Esophagus muscularis mucosa (tissue), 4 donors: ENCODE measurements at regions not wholly inside any gene's neighbourhood (a gene's known extent, or its start where the extent isn't known, plus 50 kb on each side); places are given as distances from the start of the nearest gene placed in this dataset.

Source experiments
- DNase-seq: peaks from one replicate; pipeline ENCODE4 v3.0.0-alpha.2; 2017; ENCODE audit errors: extremely low spot score
- H3K27ac ChIP-seq, 4 donors: fragments of 200-600 bp; sonication (generic); replicated peaks in 1 of 4; 1 replicate in 3 of 4; 2 replicates in 1 of 4; pipeline ENCODE4 v1.5.1; 2016 to 2019; ENCODE audit warnings: mild to moderate bottlenecking in 1 of 4
- H3K27me3 ChIP-seq, 4 donors: fragments of 200-600 bp; sonication (generic); one replicate each; pipeline versions ENCODE4 v1.5.1 to v1.6.0; 2016 to 2019
- H3K36me3 ChIP-seq, 4 donors: fragments of 200-600 bp; sonication (generic); one replicate each; pipeline ENCODE4 v1.5.1; 2016 to 2019
- H3K4me1 ChIP-seq, 4 donors: fragments of 200-600 bp; sonication (generic); one replicate each; pipeline ENCODE4 v1.5.1; 2016 to 2019
- H3K4me3 ChIP-seq, 4 donors: fragments of 200-600 bp; sonication (generic); 1 replicate in 2 of 4; 2 replicates in 2 of 4; pipeline ENCODE4 v1.5.1; 2016 to 2019; ENCODE audit warnings: mild to moderate bottlenecking in 4 of 4, moderate library complexity in 1 of 4
- H3K9me3 ChIP-seq, 4 donors: fragments of 200-600 bp; sonication (generic); 1 replicate in 3 of 4; 2 replicates in 1 of 4; pipeline ENCODE4 v1.5.1; 2016 to 2019
- EP300 ChIP-seq: sonication (generic); formaldehyde crosslinking; IDR thresholded peaks from one replicate; pipeline ENCODE4 v1.6.1; 2017; ENCODE audit warnings: antibody characterized with exemption
- POLR2A ChIP-seq: fragments of 450-650 bp; IDR thresholded peaks from one replicate; pipeline ENCODE4 v1.6.1; 2017; ENCODE audit warnings: antibody characterized with exemption, moderate library complexity, mild to moderate bottlenecking, low read depth
- POLR2AphosphoS5 ChIP-seq, 2 donors: sonication (generic); formaldehyde crosslinking; IDR thresholded peaks; one replicate each; pipeline ENCODE4 v1.6.1; 2017; ENCODE audit warnings: antibody characterized with exemption in 2 of 2
- WGBS: methylation state at CpG from one replicate; pipeline ENCODE4 v1.1.5; 2018; 5-methylcytosine and 5-hydroxymethylcytosine counted together
- intact Hi-C: fragments of 100-400 bp; cut with DNase I; formaldehyde crosslinking; loops from one replicate; pipeline ENCODE4 v1.15.1; 2023
- TF ChIP-seq, protein P1 (sequence below), 3 experiments: fragments of 200-600 bp in 2 of 3; fragments of 450-650 bp in 1 of 3; sonication (generic) in 2 of 3; IDR thresholded peaks; one replicate each; pipeline ENCODE4 v1.5.1; 2017 to 2019; ENCODE audit warnings: antibody characterized with exemption in 3 of 3, mild to moderate bottlenecking in 2 of 3, moderate library complexity in 1 of 3

DNA sequence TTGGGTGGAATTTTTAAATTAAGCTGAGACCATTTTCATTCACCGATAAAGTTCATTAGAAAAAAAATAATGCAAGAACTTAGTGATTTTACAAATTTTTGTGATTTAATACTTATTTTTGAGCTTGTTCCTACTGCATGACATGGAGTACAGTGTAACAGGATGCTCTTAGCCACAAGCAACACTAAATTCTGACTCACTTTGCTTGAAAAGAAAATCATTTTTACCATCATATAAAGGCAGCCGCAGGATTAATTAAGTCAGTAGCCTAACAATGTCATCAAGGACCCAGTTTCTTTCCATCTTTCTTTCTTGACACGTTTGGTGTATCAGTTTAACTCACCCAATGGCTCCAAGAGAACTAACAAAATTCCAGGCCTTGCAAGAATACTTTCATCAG, 540.3 kb upstream of the LUZP2 start:
- WGBS: 92% methylated on average over 3 of the region's 3 CpGs
- DNase-seq: no peak
- intact Hi-C loops: no loop called here
- Histone ChIP-seq H3K27ac (no peak overlapping the region), H3K36me3 (no peaks in the 10 kb centered on the region), H3K4me1 (no peaks in the 10 kb centered on the region), H3K4me3 (no peak overlapping the region), H3K27me3 (no peaks in the 10 kb centered on the region), H3K9me3 (no peaks in the 10 kb centered on the region)
- no peak for TF ChIP-seq POLR2AphosphoS5 (IDR thresholded peaks at IDR 0.05)
- TF ChIP-seq, protein P1, sequence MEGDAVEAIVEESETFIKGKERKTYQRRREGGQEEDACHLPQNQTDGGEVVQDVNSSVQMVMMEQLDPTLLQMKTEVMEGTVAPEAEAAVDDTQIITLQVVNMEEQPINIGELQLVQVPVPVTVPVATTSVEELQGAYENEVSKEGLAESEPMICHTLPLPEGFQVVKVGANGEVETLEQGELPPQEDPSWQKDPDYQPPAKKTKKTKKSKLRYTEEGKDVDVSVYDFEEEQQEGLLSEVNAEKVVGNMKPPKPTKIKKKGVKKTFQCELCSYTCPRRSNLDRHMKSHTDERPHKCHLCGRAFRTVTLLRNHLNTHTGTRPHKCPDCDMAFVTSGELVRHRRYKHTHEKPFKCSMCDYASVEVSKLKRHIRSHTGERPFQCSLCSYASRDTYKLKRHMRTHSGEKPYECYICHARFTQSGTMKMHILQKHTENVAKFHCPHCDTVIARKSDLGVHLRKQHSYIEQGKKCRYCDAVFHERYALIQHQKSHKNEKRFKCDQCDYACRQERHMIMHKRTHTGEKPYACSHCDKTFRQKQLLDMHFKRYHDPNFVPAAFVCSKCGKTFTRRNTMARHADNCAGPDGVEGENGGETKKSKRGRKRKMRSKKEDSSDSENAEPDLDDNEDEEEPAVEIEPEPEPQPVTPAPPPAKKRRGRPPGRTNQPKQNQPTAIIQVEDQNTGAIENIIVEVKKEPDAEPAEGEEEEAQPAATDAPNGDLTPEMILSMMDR (IDR thresholded peaks at IDR 0.05): no peak
- TF ChIP-seq EP300: no peak

DNA sequence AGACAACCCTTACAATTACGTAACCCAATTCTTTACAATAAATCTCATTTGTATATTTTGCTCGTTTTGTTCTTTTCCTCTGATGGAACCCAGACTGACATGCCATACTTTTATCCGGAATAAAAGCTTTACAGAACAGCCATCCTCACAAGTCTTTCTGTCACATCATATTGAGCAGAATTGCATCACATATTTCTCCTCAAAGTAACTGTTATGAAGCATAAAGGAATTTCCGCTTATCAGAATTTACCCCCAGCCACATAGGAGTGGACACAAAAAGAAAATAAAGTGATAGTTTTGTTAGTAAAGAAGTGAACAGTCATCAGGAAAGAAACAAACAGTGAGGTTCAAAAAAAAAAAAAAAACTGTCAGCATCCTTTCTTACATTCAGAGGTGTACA, 539.5 kb upstream of the LUZP2 start:
- no peak for DNase-seq
- intact Hi-C loops: no loop called here
- 85% methylated on average over 4 of the region's 4 CpGs for WGBS
- no peak overlapping the region for H3K27ac ChIP-seq
- H3K4me1 ChIP-seq: no peaks in the 10 kb centered on the region
- H3K4me3 ChIP-seq: no peak overlapping the region
- TF ChIP-seq EP300: no peak
- TF ChIP-seq, protein P1 (IDR thresholded peaks at IDR 0.05): no peak
- no peak for TF ChIP-seq POLR2A
- no peak for TF ChIP-seq POLR2AphosphoS5 (IDR thresholded peaks at IDR 0.05)
- H3K27me3 ChIP-seq: no peaks in the 10 kb centered on the region
- no peaks in the 10 kb centered on the region for H3K9me3 ChIP-seq
- H3K36me3 ChIP-seq: no peaks in the 10 kb centered on the region

DNA sequence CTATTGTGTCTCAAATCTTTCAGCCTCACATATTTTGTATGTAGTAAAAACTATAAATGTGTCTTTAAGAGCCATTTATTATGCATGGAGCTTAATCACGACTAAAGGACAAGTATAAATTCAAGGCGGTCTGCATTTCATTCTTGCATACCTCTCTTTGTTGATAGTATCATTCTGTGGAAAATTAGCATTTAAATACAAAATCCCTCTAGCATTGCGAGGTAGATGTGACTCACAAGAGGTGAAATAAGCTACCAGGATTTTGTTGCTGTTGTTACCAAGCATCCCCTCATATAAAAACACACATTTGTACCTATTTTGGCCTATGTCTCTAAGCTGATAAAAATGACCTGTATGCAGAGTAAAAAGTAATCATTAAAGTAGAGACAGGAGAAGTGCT, 537.4 kb upstream of the LUZP2 start:
- Histone ChIP-seq H3K27me3 (no peaks in the 10 kb centered on the region), H3K36me3 (no peaks in the 10 kb centered on the region), H3K4me1 (no peaks in the 10 kb centered on the region), H3K27ac (no peak overlapping the region), H3K9me3 (no peaks in the 10 kb centered on the region), H3K4me3 (no peak overlapping the region)
- intact Hi-C loops: no loop called here
- no peak for DNase-seq
- TF ChIP-seq EP300: no peak
- TF ChIP-seq POLR2A: no peak
- TF ChIP-seq, protein P1 (IDR thresholded peaks at IDR 0.05): no peak
- TF ChIP-seq POLR2AphosphoS5 (IDR thresholded peaks at IDR 0.05): no peak
- WGBS: 66% methylated on average over 3 of the region's 3 CpGs

DNA sequence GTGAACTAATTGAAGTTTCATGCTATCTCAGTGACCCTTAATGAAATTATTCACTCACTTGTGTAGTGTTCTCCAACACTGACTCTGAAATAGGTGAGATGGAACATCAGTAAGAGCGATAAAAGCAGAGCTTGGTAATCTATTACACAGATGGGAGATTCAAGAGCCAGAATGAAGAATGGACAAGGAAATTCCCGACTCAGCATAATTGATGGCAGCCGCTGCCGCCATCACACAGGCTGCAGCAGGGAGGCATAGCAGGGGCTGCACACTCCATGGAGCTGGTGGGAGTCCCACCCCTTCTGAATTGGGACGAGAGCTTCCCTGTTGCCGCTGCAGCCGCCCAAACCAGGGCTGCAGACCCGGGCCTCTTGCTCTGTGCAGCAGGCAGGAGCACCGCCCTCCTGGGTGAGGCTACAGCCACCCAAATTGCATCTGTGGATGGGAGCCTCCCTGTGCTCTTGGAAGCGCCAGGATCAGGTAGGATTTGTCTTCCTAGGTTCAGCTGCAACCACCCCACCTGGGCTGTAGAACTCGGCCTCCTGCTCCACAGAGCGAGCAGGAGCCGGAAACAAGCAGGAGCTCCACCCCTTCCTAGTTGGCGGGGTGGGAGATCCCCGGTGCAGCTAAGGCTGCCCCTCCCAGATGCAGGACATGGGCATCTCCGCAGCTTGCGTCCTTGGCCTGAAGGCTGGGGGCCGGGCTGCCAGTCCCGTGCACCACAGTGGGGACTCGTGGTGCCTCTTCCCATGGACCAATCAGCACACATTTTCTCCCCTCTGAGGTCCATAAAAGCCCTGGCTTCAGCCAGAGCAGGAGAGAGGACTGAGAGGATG, 535.1 kb upstream of the LUZP2 start:
- no peak for DNase-seq
- intact Hi-C loops: no loop called here
- Histone ChIP-seq H3K27me3 (no peaks in the 10 kb centered on the region), H3K4me1 (no peaks in the 10 kb centered on the region), H3K4me3 (no peak overlapping the region), H3K9me3 (no peaks in the 10 kb centered on the region), H3K36me3 (no peaks in the 10 kb centered on the region), H3K27ac (no peak overlapping the region)
- 85% methylated on average over 11 of the region's 20 CpGs for WGBS
- no peak for TF ChIP-seq POLR2AphosphoS5 (IDR thresholded peaks at IDR 0.05)

DNA sequence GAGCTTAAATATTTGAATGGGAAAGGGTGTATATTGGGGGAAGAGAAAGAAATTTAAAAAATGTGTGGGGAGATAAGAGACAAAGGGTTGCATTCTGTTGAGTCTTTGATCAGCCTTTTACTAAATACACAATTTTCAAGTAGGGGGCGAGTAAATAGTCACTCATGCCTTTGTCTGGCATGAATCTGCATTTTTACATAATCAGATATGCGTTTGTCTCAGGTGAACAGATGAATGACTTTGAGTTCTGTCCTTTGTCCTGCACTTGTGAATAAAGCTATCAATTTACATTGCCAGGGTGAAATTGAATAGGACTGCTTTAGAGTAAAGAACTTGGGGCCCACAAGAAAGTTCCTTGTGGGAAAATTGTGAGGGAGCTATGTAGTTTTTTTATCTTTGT, 523.6 kb upstream of the LUZP2 start:
- no peaks in the 10 kb centered on the region for H3K9me3 ChIP-seq
- no peaks in the 10 kb centered on the region for H3K36me3 ChIP-seq
- TF ChIP-seq POLR2AphosphoS5 (IDR thresholded peaks at IDR 0.05) (no peak), EP300 (no peak), POLR2A (no peak)
- TF ChIP-seq, protein P1 (IDR thresholded peaks at IDR 0.05): no peak
- H3K27me3 ChIP-seq: no peaks in the 10 kb centered on the region
- DNase-seq: no peak
- H3K4me1 ChIP-seq: no peaks in the 10 kb centered on the region
- H3K27ac ChIP-seq: no peak overlapping the region
- intact Hi-C loops: no loop called here
- WGBS: 88% methylated on average over 2 of the region's 2 CpGs
- no peak overlapping the region for H3K4me3 ChIP-seq
